Tibial nerve (tissue), 4 donors: ENCODE measurements at regions not wholly inside any gene's neighbourhood (a gene's known extent, or its start where the extent isn't known, plus 50 kb on each side); places are given as distances from the start of the nearest gene placed in this dataset.

Source experiments
- EP300 ChIP-seq, 2 donors: sonication (generic); formaldehyde crosslinking; IDR thresholded peaks; one replicate each; pipeline ENCODE4 v1.6.1; 2017; ENCODE audit warnings: antibody characterized with exemption in 2 of 2, mild to moderate bottlenecking in 1 of 2
- POLR2A ChIP-seq, 2 donors: fragments of 450-650 bp; IDR thresholded peaks; one replicate each; pipeline ENCODE4 v1.6.1; 2017; ENCODE audit warnings: antibody characterized with exemption in 2 of 2, mild to moderate bottlenecking in 2 of 2, moderate library complexity in 2 of 2
- TF ChIP-seq, protein P1 (sequence below), 5 experiments: fragments of 200-600 bp in 3 of 5; fragments of 450-650 bp in 2 of 5; sonication (generic) in 3 of 5; IDR thresholded peaks; one replicate each; pipeline ENCODE4 v1.5.1; 2016 to 2019; ENCODE audit warnings: antibody characterized with exemption in 5 of 5, mild to moderate bottlenecking in 3 of 5, moderate library complexity in 2 of 5

DNA sequence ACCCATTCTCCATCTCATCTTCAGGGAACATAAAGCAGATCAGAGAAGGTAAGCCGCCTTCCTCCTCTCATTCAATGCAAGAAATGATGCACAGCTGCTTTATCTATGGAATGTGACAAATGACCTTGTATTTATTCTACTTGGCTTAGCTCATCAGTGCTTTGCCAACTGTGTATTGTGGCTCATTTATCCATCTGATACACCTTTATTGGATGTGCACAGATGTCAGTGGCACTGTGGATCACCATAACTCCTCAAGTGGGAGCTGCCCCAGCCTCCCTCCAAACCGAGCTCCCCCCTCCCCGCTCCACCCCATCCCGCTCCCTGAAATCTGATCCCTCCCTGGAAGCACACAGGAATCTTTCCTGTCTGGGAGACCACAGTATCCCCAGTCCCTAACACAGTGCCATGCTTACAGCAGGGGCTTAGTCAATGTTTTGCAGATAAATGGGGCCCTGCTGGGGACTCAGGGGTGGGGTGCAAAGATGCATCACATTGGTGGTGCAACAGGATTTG lies 156.0 kb upstream of the RAB4A start:
- no peak for TF ChIP-seq EP300 (IDR thresholded peaks at IDR 0.05)
- TF ChIP-seq POLR2A (IDR thresholded peaks at IDR 0.05): no peak
- TF ChIP-seq, protein P1, sequence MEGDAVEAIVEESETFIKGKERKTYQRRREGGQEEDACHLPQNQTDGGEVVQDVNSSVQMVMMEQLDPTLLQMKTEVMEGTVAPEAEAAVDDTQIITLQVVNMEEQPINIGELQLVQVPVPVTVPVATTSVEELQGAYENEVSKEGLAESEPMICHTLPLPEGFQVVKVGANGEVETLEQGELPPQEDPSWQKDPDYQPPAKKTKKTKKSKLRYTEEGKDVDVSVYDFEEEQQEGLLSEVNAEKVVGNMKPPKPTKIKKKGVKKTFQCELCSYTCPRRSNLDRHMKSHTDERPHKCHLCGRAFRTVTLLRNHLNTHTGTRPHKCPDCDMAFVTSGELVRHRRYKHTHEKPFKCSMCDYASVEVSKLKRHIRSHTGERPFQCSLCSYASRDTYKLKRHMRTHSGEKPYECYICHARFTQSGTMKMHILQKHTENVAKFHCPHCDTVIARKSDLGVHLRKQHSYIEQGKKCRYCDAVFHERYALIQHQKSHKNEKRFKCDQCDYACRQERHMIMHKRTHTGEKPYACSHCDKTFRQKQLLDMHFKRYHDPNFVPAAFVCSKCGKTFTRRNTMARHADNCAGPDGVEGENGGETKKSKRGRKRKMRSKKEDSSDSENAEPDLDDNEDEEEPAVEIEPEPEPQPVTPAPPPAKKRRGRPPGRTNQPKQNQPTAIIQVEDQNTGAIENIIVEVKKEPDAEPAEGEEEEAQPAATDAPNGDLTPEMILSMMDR (IDR thresholded peaks at IDR 0.05): no peak
